Spleen (tissue), 7 donors: ENCODE measurements at regions not wholly inside any gene's neighbourhood (a gene's known extent, or its start where the extent isn't known, plus 50 kb on each side); places are given as distances from the start of the nearest gene placed in this dataset.

Source experiments
- POLR2A ChIP-seq, 3 donors: fragments of 450-650 bp; IDR thresholded peaks; one replicate each; pipeline ENCODE4 v1.5.1; 2017; ENCODE audit warnings: antibody characterized with exemption in 3 of 3, mild to moderate bottlenecking in 1 of 3
- POLR2AphosphoS5 ChIP-seq, 3 donors: sonication (generic); formaldehyde crosslinking; IDR thresholded peaks; one replicate each; pipeline ENCODE4 v1.5.1; 2017; ENCODE audit warnings: antibody characterized with exemption in 3 of 3
- TF ChIP-seq, protein P1 (sequence below), 11 experiments: fragments of 200-600 bp in 7 of 11; fragments of 450-650 bp in 4 of 11; sonication (generic) in 4 of 11; IDR thresholded peaks in 8 of 11; conservative IDR thresholded peaks in 3 of 11; 1 replicate in 7 of 11; 2 replicates in 4 of 11; pipeline versions ENCODE4 v1.4.0 to v1.8.0; 2016 to 2021; ENCODE audit warnings: antibody characterized with exemption in 11 of 11, inconsistent platforms in 4 of 11, mild to moderate bottlenecking in 1 of 11
- donor health status: DM: no; HTN: no; CAD: no; lungs with moderate emphysema.
- donor health status: DM: no; HTN: no; CAD: no.
- donor health status: DM: no; HTN: no; CAD: no.

DNA sequence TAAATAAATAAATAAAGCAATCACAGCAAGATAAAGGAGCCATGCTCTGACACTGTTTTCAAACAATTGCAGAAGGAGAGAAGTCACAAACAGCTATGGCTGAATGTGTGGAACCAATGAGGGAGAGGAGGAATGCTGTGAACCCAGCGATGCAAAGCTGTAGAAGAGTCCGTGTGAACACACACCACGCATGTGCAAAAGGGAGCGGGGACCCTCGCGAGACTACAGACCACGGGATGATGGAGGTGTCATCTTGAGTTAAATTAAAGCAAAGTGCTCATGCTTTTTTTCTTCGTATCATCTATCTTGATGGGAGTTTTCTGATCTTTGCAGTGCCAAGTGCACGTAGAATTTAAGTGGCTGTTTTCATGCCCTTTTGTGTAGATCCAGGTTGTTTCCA is 123.8 kb upstream of the CDH5 start:
- TF ChIP-seq, protein P1, sequence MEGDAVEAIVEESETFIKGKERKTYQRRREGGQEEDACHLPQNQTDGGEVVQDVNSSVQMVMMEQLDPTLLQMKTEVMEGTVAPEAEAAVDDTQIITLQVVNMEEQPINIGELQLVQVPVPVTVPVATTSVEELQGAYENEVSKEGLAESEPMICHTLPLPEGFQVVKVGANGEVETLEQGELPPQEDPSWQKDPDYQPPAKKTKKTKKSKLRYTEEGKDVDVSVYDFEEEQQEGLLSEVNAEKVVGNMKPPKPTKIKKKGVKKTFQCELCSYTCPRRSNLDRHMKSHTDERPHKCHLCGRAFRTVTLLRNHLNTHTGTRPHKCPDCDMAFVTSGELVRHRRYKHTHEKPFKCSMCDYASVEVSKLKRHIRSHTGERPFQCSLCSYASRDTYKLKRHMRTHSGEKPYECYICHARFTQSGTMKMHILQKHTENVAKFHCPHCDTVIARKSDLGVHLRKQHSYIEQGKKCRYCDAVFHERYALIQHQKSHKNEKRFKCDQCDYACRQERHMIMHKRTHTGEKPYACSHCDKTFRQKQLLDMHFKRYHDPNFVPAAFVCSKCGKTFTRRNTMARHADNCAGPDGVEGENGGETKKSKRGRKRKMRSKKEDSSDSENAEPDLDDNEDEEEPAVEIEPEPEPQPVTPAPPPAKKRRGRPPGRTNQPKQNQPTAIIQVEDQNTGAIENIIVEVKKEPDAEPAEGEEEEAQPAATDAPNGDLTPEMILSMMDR (IDR thresholded peaks at IDR 0.05 in 8 of 11, conservative IDR thresholded peaks at IDR 0.05 in 3 of 11): no peak
- no peak for TF ChIP-seq POLR2AphosphoS5 (IDR thresholded peaks at IDR 0.05)
- no peak for TF ChIP-seq POLR2A (IDR thresholded peaks at IDR 0.05)
